HG03095 (cell line): ENCODE measurements at regions not wholly inside any gene's neighbourhood (a gene's known extent, or its start where the extent isn't known, plus 50 kb on each side); places are given as distances from the start of the nearest gene placed in this dataset.
A peak's percentile ranks its signal among the peaks of the same experiment; 100 is the strongest.
"Not testable (repeated sequence)": the region's sequence is repeated elsewhere in the genome, so short reads cannot be mapped to it uniquely, and the experiment has no call there.

Experiments used
- ATAC-seq: cut with Tn5 transposase; IDR thresholded peaks from one replicate; pipeline ENCODE4 v1.9.1; 2021; ENCODE audit warnings: moderate library complexity; ENCODE audit not compliant: unreplicated experiment

GRCh38 chr4:128459547-128459946 is 171.9 kb upstream of the PGRMC2 start:
- no peak for ATAC-seq

GRCh38 chr4:128458816-128459215 is 171.2 kb upstream of the PGRMC2 start:
- ATAC-seq, result no peak

GRCh38 chr4:128457726-128458125 is 170.1 kb upstream of the PGRMC2 start:
- ATAC-seq, result no peak

- ATAC-seq, result no peak
These were observed 168.6 kb upstream of the PGRMC2 start for GRCh38 chr4:128456171-128456570.

GRCh38 chr4:128455480-128455879 is 167.9 kb upstream of the PGRMC2 start:
- ATAC-seq, result no peak

- no peak for ATAC-seq
These were observed 167.3 kb upstream of the PGRMC2 start for GRCh38 chr4:128454881-128455280.

- ATAC-seq, result peak; percentile 99
These were observed 166.8 kb upstream of the PGRMC2 start for GRCh38 chr4:128454281-128454871.

- ATAC-seq, result no peak
These were observed 164.8 kb upstream of the PGRMC2 start for GRCh38 chr4:128452415-128452814.

GRCh38 chr4:128451270-128451905 is 163.8 kb upstream of the PGRMC2 start:
- no peak for ATAC-seq

GRCh38 chr4:128450326-128451120 is 162.9 kb upstream of the PGRMC2 start:
- ATAC-seq, result no peak

GRCh38 chr4:128449251-128449650 is 161.6 kb upstream of the PGRMC2 start:
- no peak for ATAC-seq

GRCh38 chr4:128444544-128445302 is 157.1 kb upstream of the PGRMC2 start:
- ATAC-seq, result no peak

GRCh38 chr4:128440923-128441322 is 153.3 kb upstream of the PGRMC2 start:
- ATAC-seq, result no peak

- ATAC-seq, result not testable (repeated sequence)
These were observed 149.4 kb upstream of the PGRMC2 start for GRCh38 chr4:128437023-128437422.

GRCh38 chr4:128429023-128429613 is 141.5 kb upstream of the PGRMC2 start:
- not testable (repeated sequence) for ATAC-seq

- no peak for ATAC-seq
These were observed 140.8 kb upstream of the PGRMC2 start for GRCh38 chr4:128428397-128428796.

GRCh38 chr4:128427832-128428366 is 140.3 kb upstream of the PGRMC2 start:
- ATAC-seq, result no peak

GRCh38 chr4:128424527-128425497 is 137.2 kb upstream of the PGRMC2 start:
- no peak for ATAC-seq

GRCh38 chr4:128422296-128422695 is 134.7 kb upstream of the PGRMC2 start:
- ATAC-seq, result not testable (repeated sequence)
